ENCODE measurements at regions not wholly inside any gene's neighbourhood (a gene's known extent, or its start where the extent isn't known, plus 50 kb on each side); places are given as distances from the start of the nearest gene placed in this dataset.
"Not testable (repeated sequence)": the region's sequence is repeated elsewhere in the genome, so short reads cannot be mapped to it uniquely, and the experiment has no call there.

GRCh38 chr16:29146808-29147643 is 162.2 kb downstream of the LAT start:
- DNase-seq (ENCODE audit: low spot score) = not testable (repeated sequence)

- DNase-seq (ENCODE audit: low spot score) = no peak
These were observed 161.4 kb downstream of the LAT start for GRCh38 chr16:29146266-29146665.

GRCh38 chr16:29145486-29146225 is 160.8 kb downstream of the LAT start:
- not testable (repeated sequence) for DNase-seq (ENCODE audit: low spot score)

- not testable (repeated sequence) for DNase-seq (ENCODE audit: low spot score)
These were observed 160.2 kb downstream of the LAT start for GRCh38 chr16:29145086-29145485.

- not testable (repeated sequence) for DNase-seq (ENCODE audit: low spot score)
These were observed 159.8 kb downstream of the LAT start for GRCh38 chr16:29144669-29145062.

- DNase-seq (ENCODE audit: low spot score) = not testable (repeated sequence)
These were observed 159.2 kb downstream of the LAT start for GRCh38 chr16:29143739-29144668.

- not testable (repeated sequence) for DNase-seq (ENCODE audit: low spot score)
These were observed 157.7 kb downstream of the LAT start for GRCh38 chr16:29142506-29142905.

GRCh38 chr16:29141586-29142324 is 156.9 kb downstream of the LAT start:
- DNase-seq (ENCODE audit: low spot score) = no peak

- not testable (repeated sequence) for DNase-seq (ENCODE audit: low spot score)
These were observed 156.3 kb downstream of the LAT start for GRCh38 chr16:29141121-29141520.

GRCh38 chr16:29139901-29140855 is 155.3 kb downstream of the LAT start:
- not testable (repeated sequence) for DNase-seq (ENCODE audit: low spot score)

GRCh38 chr16:29139261-29139802 is 154.5 kb downstream of the LAT start:
- DNase-seq (ENCODE audit: low spot score) = no peak

GRCh38 chr16:29138698-29139097 is 153.8 kb downstream of the LAT start:
- DNase-seq (ENCODE audit: low spot score) = not testable (repeated sequence)

GRCh38 chr16:29137894-29138662 is 153.2 kb downstream of the LAT start:
- DNase-seq (ENCODE audit: low spot score) = not testable (repeated sequence)

GRCh38 chr16:29137461-29137860 is 152.6 kb downstream of the LAT start:
- DNase-seq (ENCODE audit: low spot score) = not testable (repeated sequence)

GRCh38 chr16:29136916-29137315 is 152.1 kb downstream of the LAT start:
- DNase-seq (ENCODE audit: low spot score) = not testable (repeated sequence)

- not testable (repeated sequence) for DNase-seq (ENCODE audit: low spot score)
These were observed 151.3 kb downstream of the LAT start for GRCh38 chr16:29136046-29136696.

GRCh38 chr16:29135098-29135497 is 150.2 kb downstream of the LAT start:
- not testable (repeated sequence) for DNase-seq (ENCODE audit: low spot score)

Data from HT-29 (cell line).